ENCODE measurements at regions not wholly inside any gene's neighbourhood (a gene's known extent, or its start where the extent isn't known, plus 50 kb on each side); places are given as distances from the start of the nearest gene placed in this dataset.

DNA sequence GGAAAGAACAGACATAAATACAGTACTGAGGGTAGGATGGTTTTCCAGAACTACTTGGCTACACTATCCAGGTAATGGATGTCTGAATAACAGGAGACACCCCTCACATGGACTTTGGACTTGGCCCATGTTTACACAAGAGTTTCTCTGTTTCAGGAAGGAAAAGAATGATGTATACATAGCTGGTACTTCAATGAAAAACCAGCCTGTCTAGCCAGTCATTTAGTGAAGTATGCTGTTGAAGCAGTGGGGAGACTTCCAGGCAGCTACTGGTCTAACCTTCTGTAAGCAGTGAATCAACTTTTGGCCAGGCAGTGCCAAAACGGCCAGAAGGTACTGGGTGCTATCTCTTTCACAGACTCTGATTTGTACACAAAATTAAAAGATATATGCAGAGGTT lies 135.0 kb downstream of the MBL2 start:
- TF ChIP-seq, protein P1, sequence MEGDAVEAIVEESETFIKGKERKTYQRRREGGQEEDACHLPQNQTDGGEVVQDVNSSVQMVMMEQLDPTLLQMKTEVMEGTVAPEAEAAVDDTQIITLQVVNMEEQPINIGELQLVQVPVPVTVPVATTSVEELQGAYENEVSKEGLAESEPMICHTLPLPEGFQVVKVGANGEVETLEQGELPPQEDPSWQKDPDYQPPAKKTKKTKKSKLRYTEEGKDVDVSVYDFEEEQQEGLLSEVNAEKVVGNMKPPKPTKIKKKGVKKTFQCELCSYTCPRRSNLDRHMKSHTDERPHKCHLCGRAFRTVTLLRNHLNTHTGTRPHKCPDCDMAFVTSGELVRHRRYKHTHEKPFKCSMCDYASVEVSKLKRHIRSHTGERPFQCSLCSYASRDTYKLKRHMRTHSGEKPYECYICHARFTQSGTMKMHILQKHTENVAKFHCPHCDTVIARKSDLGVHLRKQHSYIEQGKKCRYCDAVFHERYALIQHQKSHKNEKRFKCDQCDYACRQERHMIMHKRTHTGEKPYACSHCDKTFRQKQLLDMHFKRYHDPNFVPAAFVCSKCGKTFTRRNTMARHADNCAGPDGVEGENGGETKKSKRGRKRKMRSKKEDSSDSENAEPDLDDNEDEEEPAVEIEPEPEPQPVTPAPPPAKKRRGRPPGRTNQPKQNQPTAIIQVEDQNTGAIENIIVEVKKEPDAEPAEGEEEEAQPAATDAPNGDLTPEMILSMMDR (conservative IDR thresholded peaks at IDR 0.05 in 1 of 2, IDR thresholded peaks at IDR 0.05 in 1 of 2; ENCODE audit: extremely low read depth in 1 of 2, insufficient read depth in 1 of 2, low read depth in 1 of 2, low read length in 2 of 2) = no peak
- no peak for TF ChIP-seq EZH2 (IDR thresholded peaks at IDR 0.05; ENCODE audit: borderline replicate concordance, low read length)
